ENCODE measurements at regions not wholly inside any gene's neighbourhood (a gene's known extent, or its start where the extent isn't known, plus 50 kb on each side); places are given as distances from the start of the nearest gene placed in this dataset.

DNA sequence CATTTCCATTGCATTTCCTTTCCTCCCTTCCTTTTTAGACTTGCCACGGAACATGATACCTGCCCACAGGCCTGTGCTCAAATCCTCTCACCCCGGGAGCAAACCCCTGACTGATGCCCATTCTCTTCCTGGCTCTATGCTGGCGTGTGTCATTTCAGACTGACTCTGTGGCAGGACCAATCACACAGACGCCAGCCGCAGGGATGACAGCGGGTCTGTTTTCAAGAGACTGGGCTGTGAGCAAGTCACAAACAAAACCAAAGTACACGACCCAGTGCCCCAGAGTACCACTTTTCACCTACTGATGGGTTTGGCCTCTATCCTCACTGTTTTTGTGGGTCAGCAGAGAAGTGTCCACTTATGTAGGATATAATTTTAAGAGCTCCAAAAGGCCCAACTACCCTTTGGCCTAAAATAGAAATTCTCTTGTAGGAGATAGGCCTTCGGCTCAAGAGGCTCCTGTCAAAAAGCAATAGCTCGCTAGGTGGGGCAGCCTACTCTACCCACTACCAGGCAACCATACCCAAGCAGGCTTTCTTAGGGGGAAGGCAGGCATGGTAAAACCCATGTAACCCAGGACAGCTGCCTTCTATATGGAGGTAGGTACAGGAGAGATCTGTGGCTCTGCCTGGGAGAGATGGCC, 215.7 kb downstream of the CDC5L start (continued):
- no peak for TF ChIP-seq ATF6 (CRISPR knock-in tag; IDR thresholded peaks at IDR 0.05)
- no peak for TF ChIP-seq RORB (CRISPR knock-in tag; IDR thresholded peaks at IDR 0.05)
- TF ChIP-seq, protein P1, sequence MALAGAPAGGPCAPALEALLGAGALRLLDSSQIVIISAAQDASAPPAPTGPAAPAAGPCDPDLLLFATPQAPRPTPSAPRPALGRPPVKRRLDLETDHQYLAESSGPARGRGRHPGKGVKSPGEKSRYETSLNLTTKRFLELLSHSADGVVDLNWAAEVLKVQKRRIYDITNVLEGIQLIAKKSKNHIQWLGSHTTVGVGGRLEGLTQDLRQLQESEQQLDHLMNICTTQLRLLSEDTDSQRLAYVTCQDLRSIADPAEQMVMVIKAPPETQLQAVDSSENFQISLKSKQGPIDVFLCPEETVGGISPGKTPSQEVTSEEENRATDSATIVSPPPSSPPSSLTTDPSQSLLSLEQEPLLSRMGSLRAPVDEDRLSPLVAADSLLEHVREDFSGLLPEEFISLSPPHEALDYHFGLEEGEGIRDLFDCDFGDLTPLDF (CRISPR knock-in tag; IDR thresholded peaks at IDR 0.05) = no peak
- no peak for TF ChIP-seq ZNF532 (CRISPR knock-in tag; IDR thresholded peaks at IDR 0.05; ENCODE audit: borderline replicate concordance)
- TF ChIP-seq, protein P2, sequence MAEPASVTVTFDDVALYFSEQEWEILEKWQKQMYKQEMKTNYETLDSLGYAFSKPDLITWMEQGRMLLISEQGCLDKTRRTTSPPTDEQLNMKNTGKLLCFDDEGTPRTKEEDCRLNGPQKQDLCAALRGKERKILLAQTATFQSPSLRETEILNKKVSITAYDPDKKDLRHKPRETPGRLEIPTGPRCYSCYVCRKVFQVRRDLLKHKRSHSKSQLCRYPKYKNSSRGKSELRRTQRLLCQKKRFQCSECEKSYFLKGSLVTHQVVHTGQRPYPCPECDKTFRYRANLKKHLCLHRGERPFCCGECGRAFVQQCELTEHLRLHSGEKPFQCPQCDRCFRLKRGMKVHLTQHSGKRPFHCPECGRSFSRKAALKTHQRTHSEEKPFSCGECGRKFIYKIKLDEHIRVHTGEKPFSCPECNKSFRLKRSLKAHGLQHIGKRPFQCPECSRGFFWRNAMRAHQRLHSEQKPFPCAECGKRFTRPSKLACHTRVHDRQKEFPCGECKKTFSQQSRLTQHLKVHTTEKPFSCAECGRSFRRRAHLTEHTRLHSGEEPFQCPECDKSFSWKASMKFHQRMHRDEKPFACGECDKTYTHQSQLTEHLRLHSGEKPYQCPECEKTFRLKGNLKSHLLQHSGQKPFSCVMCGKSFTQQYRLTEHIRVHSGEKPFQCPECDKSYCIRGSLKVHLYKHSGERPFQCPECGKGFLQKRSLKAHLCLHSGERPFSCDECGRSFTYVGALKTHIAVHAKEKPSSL (CRISPR knock-in tag; conservative IDR thresholded peaks at IDR 0.05) = no peak
- TF ChIP-seq ZNF263 (CRISPR knock-in tag; IDR thresholded peaks at IDR 0.05; ENCODE audit: low read depth) = no peak

GRCh38 chr6:44606504-44606903, 219.0 kb downstream of the CDC5L start:
- Mint-ChIP-seq H3K27ac (no peak overlapping the region), H3K9me3 (no peaks in the 10 kb centered on the region), H3K4me1 (peaks cover 2% of the 10 kb centered on the region; the same call in 1 of the 2 replicates), H3K36me3 (no peaks in the 10 kb centered on the region), H3K4me3 (no peak overlapping the region), H3K27me3 (ENCODE audit: low read depth) (no peaks in the 10 kb centered on the region)
- POLR2A ChIA-PET = no interaction called here
- no peak for ATAC-seq
- no peak for DNase-seq (ENCODE audit: low spot score)
- TF ChIP-seq NFYB (CRISPR knock-in tag; conservative IDR thresholded peaks at IDR 0.05; ENCODE audit: low read depth) (no peak), MXD4 (CRISPR knock-in tag; IDR thresholded peaks at IDR 0.05; ENCODE audit: borderline replicate concordance) (no peak), JAZF1 (CRISPR knock-in tag; IDR thresholded peaks at IDR 0.05) (no peak), ZNF317 (CRISPR knock-in tag; IDR thresholded peaks at IDR 0.05; ENCODE audit: borderline replicate concordance, low read depth) (no peak), GTF2I (CRISPR knock-in tag; conservative IDR thresholded peaks at IDR 0.05) (no peak), USF1 (CRISPR knock-in tag; IDR thresholded peaks at IDR 0.05) (no peak), ATF1 (CRISPR knock-in tag; IDR thresholded peaks at IDR 0.05) (no peak), KAT7 (CRISPR knock-in tag; IDR thresholded peaks at IDR 0.05; ENCODE audit: borderline replicate concordance) (no peak), ZNF671 (CRISPR knock-in tag; IDR thresholded peaks at IDR 0.05) (no peak), ZNF423 (CRISPR knock-in tag; IDR thresholded peaks at IDR 0.05) (no peak), NFE2L1 (CRISPR knock-in tag; IDR thresholded peaks at IDR 0.05) (no peak), GABPB1 (CRISPR knock-in tag; IDR thresholded peaks at IDR 0.05) (no peak), USF2 (CRISPR knock-in tag; IDR thresholded peaks at IDR 0.05) (no peak), NR3C1 (CRISPR knock-in tag; conservative IDR thresholded peaks at IDR 0.05; ENCODE audit: low read depth) (no peak)
- TF ChIP-seq, protein P3, sequence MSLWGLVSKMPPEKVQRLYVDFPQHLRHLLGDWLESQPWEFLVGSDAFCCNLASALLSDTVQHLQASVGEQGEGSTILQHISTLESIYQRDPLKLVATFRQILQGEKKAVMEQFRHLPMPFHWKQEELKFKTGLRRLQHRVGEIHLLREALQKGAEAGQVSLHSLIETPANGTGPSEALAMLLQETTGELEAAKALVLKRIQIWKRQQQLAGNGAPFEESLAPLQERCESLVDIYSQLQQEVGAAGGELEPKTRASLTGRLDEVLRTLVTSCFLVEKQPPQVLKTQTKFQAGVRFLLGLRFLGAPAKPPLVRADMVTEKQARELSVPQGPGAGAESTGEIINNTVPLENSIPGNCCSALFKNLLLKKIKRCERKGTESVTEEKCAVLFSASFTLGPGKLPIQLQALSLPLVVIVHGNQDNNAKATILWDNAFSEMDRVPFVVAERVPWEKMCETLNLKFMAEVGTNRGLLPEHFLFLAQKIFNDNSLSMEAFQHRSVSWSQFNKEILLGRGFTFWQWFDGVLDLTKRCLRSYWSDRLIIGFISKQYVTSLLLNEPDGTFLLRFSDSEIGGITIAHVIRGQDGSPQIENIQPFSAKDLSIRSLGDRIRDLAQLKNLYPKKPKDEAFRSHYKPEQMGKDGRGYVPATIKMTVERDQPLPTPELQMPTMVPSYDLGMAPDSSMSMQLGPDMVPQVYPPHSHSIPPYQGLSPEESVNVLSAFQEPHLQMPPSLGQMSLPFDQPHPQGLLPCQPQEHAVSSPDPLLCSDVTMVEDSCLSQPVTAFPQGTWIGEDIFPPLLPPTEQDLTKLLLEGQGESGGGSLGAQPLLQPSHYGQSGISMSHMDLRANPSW (CRISPR knock-in tag; conservative IDR thresholded peaks at IDR 0.05; ENCODE audit: low read depth) = no peak
- CTCF ChIA-PET = interaction anchor here (0.8 kb wide), 1 partner anchor 131 kb away, joined by 3 read pairs; no protein-coding TSS in a partner anchor
